GM23248 (cell line): ENCODE measurements at regions not wholly inside any gene's neighbourhood (a gene's known extent, or its start where the extent isn't known, plus 50 kb on each side); places are given as distances from the start of the nearest gene placed in this dataset.

Source experiments
- EZH2 ChIP-seq: fragments of 200-600 bp; sonication (generic); IDR thresholded peaks from 2 replicates; pipeline ENCODE4 v1.6.1; 2018; ENCODE audit warnings: antibody characterized with exemption, mild to moderate bottlenecking; ENCODE audit not compliant: insufficient read depth, poor library complexity, severe bottlenecking
- EZH2phosphoT487 ChIP-seq: fragments of 200-600 bp; sonication (generic); IDR thresholded peaks from 2 replicates; pipeline ENCODE4 v1.6.1; 2018; ENCODE audit warnings: antibody characterized with exemption, moderate library complexity, mild to moderate bottlenecking, low read depth; ENCODE audit not compliant: insufficient read depth

DNA sequence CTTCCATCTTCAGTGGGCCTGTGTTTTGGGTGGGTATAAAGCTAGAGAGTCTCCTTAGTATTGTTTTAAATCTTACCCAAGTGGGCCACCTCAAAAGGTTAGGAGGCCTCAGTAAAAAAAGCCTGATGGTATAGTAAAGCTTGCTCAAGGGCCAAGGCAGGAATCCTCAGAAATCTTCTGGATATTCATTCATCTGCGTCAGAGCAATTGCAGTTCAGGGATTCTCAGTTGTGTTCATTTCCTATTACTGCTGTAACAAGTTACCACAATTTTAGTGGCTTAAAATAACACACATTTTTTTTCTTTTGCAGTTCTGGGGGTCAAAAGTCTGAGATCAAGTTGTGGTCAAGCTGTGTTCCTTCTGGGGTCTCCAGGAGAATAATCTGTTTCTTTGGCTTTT, 985.5 kb downstream of the TLE4 start:
- TF ChIP-seq EZH2 (no peak), EZH2phosphoT487 (no peak)
